IPS-20b (cell line): ENCODE measurements at regions not wholly inside any gene's neighbourhood (a gene's known extent, or its start where the extent isn't known, plus 50 kb on each side); places are given as distances from the start of the nearest gene placed in this dataset.

ENCODE experiments used
- H3K27ac ChIP-seq: one replicate; pipeline ENCODE4 v1.5.1; 2013; ENCODE audit warnings: low read length
- H3K27me3 ChIP-seq: 2 replicates; pipeline ENCODE4 v1.6.1; 2013; ENCODE audit warnings: mild to moderate bottlenecking, low read length, inconsistent platforms; ENCODE audit not compliant: insufficient read depth
- H3K36me3 ChIP-seq: 2 replicates; pipeline ENCODE4 v1.6.1; 2013; ENCODE audit warnings: low read depth, mild to moderate bottlenecking, inconsistent platforms, low read length, moderate library complexity; ENCODE audit not compliant: insufficient read depth
- H3K4me1 ChIP-seq: 2 replicates; pipeline ENCODE4 v1.6.1; 2013; ENCODE audit warnings: mild to moderate bottlenecking, control low read depth, inconsistent platforms, low read length, moderate library complexity; ENCODE audit not compliant: insufficient read depth
- H3K4me3 ChIP-seq: 2 replicates; pipeline ENCODE4 v1.5.1; 2013; ENCODE audit warnings: mild to moderate bottlenecking, low read length, inconsistent platforms
- H3K9ac ChIP-seq: 2 replicates; pipeline ENCODE4 v1.6.1; 2013; ENCODE audit warnings: low read depth, mild to moderate bottlenecking, inconsistent platforms, low read length, moderate library complexity
- H3K9me3 ChIP-seq: 2 replicates; pipeline ENCODE4 v1.6.1; 2013; ENCODE audit warnings: mild to moderate bottlenecking, low read depth, low read length, inconsistent platforms; ENCODE audit not compliant: insufficient read depth

GRCh38 chr4:100970414-100970813 lies 376.9 kb downstream of the PPP3CA start:
- Histone ChIP-seq H3K9me3 (no peaks in the 10 kb centered on the region), H3K27ac (no peak overlapping the region), H3K36me3 (no peaks in the 10 kb centered on the region), H3K9ac (no peak overlapping the region), H3K4me3 (no peak overlapping the region), H3K4me1 (peaks cover 6% of the 10 kb centered on the region; the same call in 1 of the 2 replicates), H3K27me3 (no peaks in the 10 kb centered on the region)

GRCh38 chr4:100969925-100970324 lies 377.4 kb downstream of the PPP3CA start:
- Histone ChIP-seq H3K27me3 (no peaks in the 10 kb centered on the region), H3K9ac (no peak overlapping the region), H3K4me1 (peaks cover under 1% of the 10 kb centered on the region; the same call in 1 of the 2 replicates), H3K27ac (no peak overlapping the region), H3K9me3 (no peaks in the 10 kb centered on the region), H3K36me3 (no peaks in the 10 kb centered on the region), H3K4me3 (no peak overlapping the region)

GRCh38 chr4:100968046-100968445 lies 379.3 kb downstream of the PPP3CA start:
- H3K9ac ChIP-seq = no peak overlapping the region
- no peaks in the 10 kb centered on the region for H3K9me3 ChIP-seq
- no peak overlapping the region for H3K4me3 ChIP-seq
- H3K27me3 ChIP-seq = no peaks in the 10 kb centered on the region
- no peaks in the 10 kb centered on the region for H3K4me1 ChIP-seq
- H3K36me3 ChIP-seq = no peaks in the 10 kb centered on the region
- no peak overlapping the region for H3K27ac ChIP-seq

- no peak overlapping the region for H3K4me3 ChIP-seq
- no peak overlapping the region for H3K9ac ChIP-seq
- no peaks in the 10 kb centered on the region for H3K4me1 ChIP-seq
- H3K27me3 ChIP-seq = no peaks in the 10 kb centered on the region
- H3K9me3 ChIP-seq = no peaks in the 10 kb centered on the region
- no peak overlapping the region for H3K27ac ChIP-seq
- no peaks in the 10 kb centered on the region for H3K36me3 ChIP-seq
Observed at GRCh38 chr4:100963627-100964026, 383.7 kb downstream of the PPP3CA start.

- H3K27me3 ChIP-seq = no peaks in the 10 kb centered on the region
- H3K4me1 ChIP-seq = no peaks in the 10 kb centered on the region; the same call in 1 of the 2 replicates
- no peak overlapping the region for H3K27ac ChIP-seq
- no peak overlapping the region for H3K4me3 ChIP-seq
- H3K36me3 ChIP-seq = no peaks in the 10 kb centered on the region
- H3K9ac ChIP-seq = no peak overlapping the region
- H3K9me3 ChIP-seq = no peaks in the 10 kb centered on the region
Observed at GRCh38 chr4:100962698-100963097, 384.6 kb downstream of the PPP3CA start.

- H3K9ac ChIP-seq = no peak overlapping the region
- H3K4me3 ChIP-seq = no peak overlapping the region
- no peaks in the 10 kb centered on the region for H3K9me3 ChIP-seq
- no peak overlapping the region for H3K27ac ChIP-seq
- H3K4me1 ChIP-seq = no peaks in the 10 kb centered on the region; the same call in 1 of the 2 replicates
- H3K27me3 ChIP-seq = no peaks in the 10 kb centered on the region
- no peaks in the 10 kb centered on the region for H3K36me3 ChIP-seq
Observed at GRCh38 chr4:100960232-100960631, 387.1 kb downstream of the PPP3CA start.

GRCh38 chr4:100954046-100954445 lies 393.3 kb downstream of the PPP3CA start:
- no peaks in the 10 kb centered on the region for H3K9me3 ChIP-seq
- no peak overlapping the region for H3K4me3 ChIP-seq
- no peak overlapping the region for H3K9ac ChIP-seq
- no peaks in the 10 kb centered on the region for H3K27me3 ChIP-seq
- H3K4me1 ChIP-seq = no peaks in the 10 kb centered on the region; the same call in 1 of the 2 replicates
- H3K27ac ChIP-seq = no peak overlapping the region
- no peaks in the 10 kb centered on the region for H3K36me3 ChIP-seq

- no peaks in the 10 kb centered on the region; the same call in 1 of the 2 replicates for H3K4me1 ChIP-seq
- no peaks in the 10 kb centered on the region for H3K27me3 ChIP-seq
- H3K9ac ChIP-seq = no peak overlapping the region
- no peaks in the 10 kb centered on the region for H3K36me3 ChIP-seq
- no peaks in the 10 kb centered on the region for H3K9me3 ChIP-seq
- no peak overlapping the region for H3K4me3 ChIP-seq
- no peak overlapping the region for H3K27ac ChIP-seq
Observed at GRCh38 chr4:100953616-100954015, 393.7 kb downstream of the PPP3CA start.

- H3K4me3 ChIP-seq = no peak overlapping the region
- H3K27ac ChIP-seq = no peak overlapping the region
- no peaks in the 10 kb centered on the region for H3K36me3 ChIP-seq
- H3K9ac ChIP-seq = no peak overlapping the region
- H3K27me3 ChIP-seq = no peaks in the 10 kb centered on the region
- no peaks in the 10 kb centered on the region for H3K9me3 ChIP-seq
- H3K4me1 ChIP-seq = no peaks in the 10 kb centered on the region
Observed at GRCh38 chr4:100952590-100952989, 394.7 kb downstream of the PPP3CA start.

- Histone ChIP-seq H3K9me3 (no peaks in the 10 kb centered on the region), H3K9ac (no peak overlapping the region), H3K4me3 (no peak overlapping the region), H3K27me3 (no peaks in the 10 kb centered on the region), H3K36me3 (no peaks in the 10 kb centered on the region), H3K27ac (no peak overlapping the region), H3K4me1 (no peaks in the 10 kb centered on the region)
Observed at GRCh38 chr4:100949350-100949935, 397.9 kb downstream of the PPP3CA start.

GRCh38 chr4:100948911-100949310 lies 398.4 kb downstream of the PPP3CA start:
- H3K27me3 ChIP-seq = no peaks in the 10 kb centered on the region
- H3K36me3 ChIP-seq = no peaks in the 10 kb centered on the region
- no peaks in the 10 kb centered on the region for H3K4me1 ChIP-seq
- H3K9ac ChIP-seq = no peak overlapping the region
- H3K27ac ChIP-seq = no peak overlapping the region
- H3K4me3 ChIP-seq = no peak overlapping the region
- H3K9me3 ChIP-seq = no peaks in the 10 kb centered on the region

- Histone ChIP-seq H3K4me1 (no peaks in the 10 kb centered on the region), H3K9me3 (peaks cover 6% of the 10 kb centered on the region; the same call in 1 of the 2 replicates), H3K9ac (no peak overlapping the region), H3K27ac (no peak overlapping the region), H3K4me3 (no peak overlapping the region), H3K36me3 (no peaks in the 10 kb centered on the region), H3K27me3 (no peaks in the 10 kb centered on the region)
Observed at GRCh38 chr4:100945789-100946188, 401.5 kb downstream of the PPP3CA start.
